Adrenal gland (tissue), 5 donors: ENCODE measurements at regions not wholly inside any gene's neighbourhood (a gene's known extent, or its start where the extent isn't known, plus 50 kb on each side); places are given as distances from the start of the nearest gene placed in this dataset.

Source experiments
- CTCF ChIP-seq, 6 experiments: fragments of 450-650 bp in 4 of 6; fragments of 200-600 bp in 2 of 6; sonication (generic) in 1 of 6; IDR thresholded peaks; 1 replicate in 5 of 6; 2 replicates in 1 of 6; pipeline versions ENCODE4 v1.5.1 to v1.8.0; 2016 to 2021; ENCODE audit warnings: antibody characterized with exemption in 6 of 6, mild to moderate bottlenecking in 2 of 6, moderate library complexity in 1 of 6
- POLR2A ChIP-seq, 2 donors: fragments of 450-650 bp; IDR thresholded peaks; one replicate each; pipeline ENCODE4 v1.6.1; 2017; ENCODE audit warnings: antibody characterized with exemption in 2 of 2, mild to moderate bottlenecking in 2 of 2, moderate library complexity in 1 of 2
- donor health status: DM: no; HTN: no; CAD: no.

DNA sequence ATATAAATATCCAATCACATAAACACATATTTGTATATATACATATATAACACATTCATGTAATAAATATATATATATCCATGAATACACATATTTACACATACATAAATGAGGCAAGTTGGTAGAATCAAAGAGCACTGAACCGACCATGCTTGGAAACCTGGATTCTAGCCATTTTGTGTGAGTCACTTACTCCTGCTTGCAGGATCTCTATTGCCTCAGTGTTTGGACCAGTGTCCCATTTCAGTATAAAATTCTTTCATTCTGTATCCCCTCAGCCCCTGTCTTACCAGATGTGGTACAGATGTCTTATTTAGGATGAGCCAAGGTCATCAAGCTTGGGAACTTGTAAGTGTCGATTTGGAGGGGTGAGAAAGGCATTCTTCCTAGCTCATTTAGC lies 391.4 kb upstream of the FRG2C start:
- TF ChIP-seq POLR2A (IDR thresholded peaks at IDR 0.05) (no peak), CTCF (IDR thresholded peaks at IDR 0.05) (no peak)
